ENCODE measurements at regions not wholly inside any gene's neighbourhood (a gene's known extent, or its start where the extent isn't known, plus 50 kb on each side); places are given as distances from the start of the nearest gene placed in this dataset.
"Not testable (repeated sequence)": the region's sequence is repeated elsewhere in the genome, so short reads cannot be mapped to it uniquely, and the experiment has no call there.

- DNase-seq (ENCODE audit: extremely low read depth in 1 of 2, low read depth in 1 of 2), result no peak
These were observed 1345.8 kb downstream of the CDH11 start for GRCh38 chr16:63776034-63776433.

GRCh38 chr16:63774302-63774701 lies 1347.6 kb downstream of the CDH11 start:
- no peak for DNase-seq (ENCODE audit: extremely low read depth in 1 of 2, low read depth in 1 of 2)

- no peak for DNase-seq (ENCODE audit: extremely low read depth in 1 of 2, low read depth in 1 of 2)
These were observed 1352.7 kb downstream of the CDH11 start for GRCh38 chr16:63769211-63769610.

- DNase-seq (ENCODE audit: extremely low read depth in 1 of 2, low read depth in 1 of 2), result not testable (repeated sequence)
These were observed 1361.6 kb downstream of the CDH11 start for GRCh38 chr16:63760246-63760645.

GRCh38 chr16:63752347-63752746 lies 1369.5 kb downstream of the CDH11 start:
- no peak for DNase-seq (ENCODE audit: extremely low read depth in 1 of 2, low read depth in 1 of 2)

- no peak for DNase-seq (ENCODE audit: extremely low read depth in 1 of 2, low read depth in 1 of 2)
These were observed 1372.6 kb downstream of the CDH11 start for GRCh38 chr16:63749276-63749675.

- no peak for DNase-seq (ENCODE audit: extremely low read depth in 1 of 2, low read depth in 1 of 2)
These were observed 1376.4 kb downstream of the CDH11 start for GRCh38 chr16:63745456-63745855.

GRCh38 chr16:63744077-63744874 lies 1377.6 kb downstream of the CDH11 start:
- no peak for DNase-seq (ENCODE audit: extremely low read depth in 1 of 2, low read depth in 1 of 2)

- DNase-seq (ENCODE audit: extremely low read depth in 1 of 2, low read depth in 1 of 2), result no peak
These were observed 1379.7 kb downstream of the CDH11 start for GRCh38 chr16:63742150-63742549.

- no peak for DNase-seq (ENCODE audit: extremely low read depth in 1 of 2, low read depth in 1 of 2)
These were observed 1384.2 kb downstream of the CDH11 start for GRCh38 chr16:63737633-63738032.

GRCh38 chr16:63735456-63735855 lies 1386.4 kb downstream of the CDH11 start:
- no peak for DNase-seq (ENCODE audit: extremely low read depth in 1 of 2, low read depth in 1 of 2)

GRCh38 chr16:63720848-63721247 lies 1401.0 kb downstream of the CDH11 start:
- no peak for DNase-seq (ENCODE audit: extremely low read depth in 1 of 2, low read depth in 1 of 2)

GRCh38 chr16:63719926-63720325 lies 1401.9 kb downstream of the CDH11 start:
- DNase-seq (ENCODE audit: extremely low read depth in 1 of 2, low read depth in 1 of 2), result no peak

GRCh38 chr16:63717806-63718205 lies 1404.1 kb downstream of the CDH11 start:
- no peak for DNase-seq (ENCODE audit: extremely low read depth in 1 of 2, low read depth in 1 of 2)

- DNase-seq (ENCODE audit: extremely low read depth in 1 of 2, low read depth in 1 of 2), result no peak
These were observed 1407.0 kb downstream of the CDH11 start for GRCh38 chr16:63714876-63715275.

GRCh38 chr16:63712725-63713124 lies 1409.1 kb downstream of the CDH11 start:
- DNase-seq (ENCODE audit: extremely low read depth in 1 of 2, low read depth in 1 of 2), result no peak

GRCh38 chr16:63703612-63704011 lies 1418.3 kb downstream of the CDH11 start:
- no peak for DNase-seq (ENCODE audit: extremely low read depth in 1 of 2, low read depth in 1 of 2)

- DNase-seq (ENCODE audit: extremely low read depth in 1 of 2, low read depth in 1 of 2), result no peak
These were observed 1418.8 kb downstream of the CDH11 start for GRCh38 chr16:63702981-63703590.

GRCh38 chr16:63697736-63698135 lies 1424.1 kb downstream of the CDH11 start:
- no peak for DNase-seq (ENCODE audit: extremely low read depth in 1 of 2, low read depth in 1 of 2)

GRCh38 chr16:63695347-63695746 lies 1426.5 kb downstream of the CDH11 start:
- DNase-seq (ENCODE audit: extremely low read depth in 1 of 2, low read depth in 1 of 2), result no peak

GRCh38 chr16:63690961-63691360 lies 1430.9 kb downstream of the CDH11 start:
- no peak for DNase-seq (ENCODE audit: extremely low read depth in 1 of 2, low read depth in 1 of 2)

- no peak for DNase-seq (ENCODE audit: extremely low read depth in 1 of 2, low read depth in 1 of 2)
These were observed 1431.6 kb downstream of the CDH11 start for GRCh38 chr16:63690267-63690666.

Data from stimulated activated CD8-positive, alpha-beta memory T cell treated with anti-CD3 and anti-CD28 coated beads, Interleukin-7, amount 100 ng/mL, for 48 hours (primary cell).